NAMALWA (cell line): ENCODE measurements at regions not wholly inside any gene's neighbourhood (a gene's known extent, or its start where the extent isn't known, plus 50 kb on each side); places are given as distances from the start of the nearest gene placed in this dataset.
A peak's percentile ranks its signal among the peaks of the same experiment; 100 is the strongest.

Source experiments
- DNase-seq: peaks from one replicate; pipeline ENCODE4 v3.0.0-alpha.2; 2015; ENCODE audit warnings: low spot score

- no peak for DNase-seq
Observed at GRCh38 chr6:54640911-54641310, 205.7 kb upstream of the FAM83B start.

GRCh38 chr6:54646069-54646950 is 200.3 kb upstream of the FAM83B start:
- DNase-seq: no peak

- no peak for DNase-seq
Observed at GRCh38 chr6:54646951-54647664, 199.5 kb upstream of the FAM83B start.

- DNase-seq: no peak
Observed at GRCh38 chr6:54654381-54654780, 192.2 kb upstream of the FAM83B start.

- DNase-seq: no peak
Observed at GRCh38 chr6:54655162-54655561, 191.4 kb upstream of the FAM83B start.

- no peak for DNase-seq
Observed at GRCh38 chr6:54665278-54665677, 181.3 kb upstream of the FAM83B start.

GRCh38 chr6:54680531-54680930 is 166.0 kb upstream of the FAM83B start:
- DNase-seq: no peak

- DNase-seq: no peak
Observed at GRCh38 chr6:54681267-54681666, 165.3 kb upstream of the FAM83B start.

GRCh38 chr6:54681987-54682386 is 164.6 kb upstream of the FAM83B start:
- no peak for DNase-seq

- no peak for DNase-seq
Observed at GRCh38 chr6:54689620-54690019, 157.0 kb upstream of the FAM83B start.

- no peak for DNase-seq
Observed at GRCh38 chr6:54690596-54690995, 156.0 kb upstream of the FAM83B start.

- DNase-seq: no peak
Observed at GRCh38 chr6:54694928-54695532, 151.5 kb upstream of the FAM83B start.

- peak; percentile 8 for DNase-seq
Observed at GRCh38 chr6:54695815-54696214, 150.8 kb upstream of the FAM83B start.

- peak; percentile 14 for DNase-seq
Observed at GRCh38 chr6:54697424-54697823, 149.1 kb upstream of the FAM83B start.

- no peak for DNase-seq
Observed at GRCh38 chr6:54698974-54699373, 147.6 kb upstream of the FAM83B start.

- no peak for DNase-seq
Observed at GRCh38 chr6:54700158-54700557, 146.4 kb upstream of the FAM83B start.

GRCh38 chr6:54702772-54703171 is 143.8 kb upstream of the FAM83B start:
- DNase-seq: no peak

GRCh38 chr6:54706391-54706790 is 140.2 kb upstream of the FAM83B start:
- DNase-seq: no peak

GRCh38 chr6:54706844-54707605 is 139.5 kb upstream of the FAM83B start:
- DNase-seq: no peak

GRCh38 chr6:54710456-54710855 is 136.1 kb upstream of the FAM83B start:
- DNase-seq: no peak

- no peak for DNase-seq
Observed at GRCh38 chr6:54716010-54716409, 130.6 kb upstream of the FAM83B start.

GRCh38 chr6:54716877-54717276 is 129.7 kb upstream of the FAM83B start:
- no peak for DNase-seq
